ENCODE measurements at regions not wholly inside any gene's neighbourhood (a gene's known extent, or its start where the extent isn't known, plus 50 kb on each side); places are given as distances from the start of the nearest gene placed in this dataset.
"Not testable (repeated sequence)": the region's sequence is repeated elsewhere in the genome, so short reads cannot be mapped to it uniquely, and the experiment has no call there.

- not testable (repeated sequence) for H3K27ac ChIP-seq (ENCODE audit: low read length); H3K4me2 ChIP-seq (ENCODE audit: insufficient read depth, low read length); DNase-seq; H3K4me1 ChIP-seq (ENCODE audit: insufficient read depth, low read length); H3K36me3 ChIP-seq (ENCODE audit: insufficient read depth, low read length); H3K27me3 ChIP-seq (ENCODE audit: insufficient read depth, low read length, poor library complexity); H3K79me2 ChIP-seq (ENCODE audit: insufficient read depth, low read length); H3K4me3 ChIP-seq (ENCODE audit: low read depth in 1 of 2, low read length in 2 of 2); H3K9me3 ChIP-seq (ENCODE audit: insufficient read depth, low read length, severe bottlenecking); H4K20me1 ChIP-seq (ENCODE audit: insufficient read depth, low read length); H2AFZ ChIP-seq (ENCODE audit: low read depth, low read length); H3K9ac ChIP-seq (ENCODE audit: low read depth, low read length)
- 0 out of 3 replicates have a peak, but pooled peaks have one; percentile 44 for ATAC-seq (ENCODE audit: insufficient read depth, low read depth)
These were observed 864.2 kb downstream of the PRIM2 start for GRCh38 chr6:58181557-58182065.

GRCh38 chr6:58185300-58185699, 867.9 kb downstream of the PRIM2 start:
- not testable (repeated sequence) for H3K4me2 ChIP-seq (ENCODE audit: insufficient read depth, low read length); H3K27me3 ChIP-seq (ENCODE audit: insufficient read depth, low read length, poor library complexity); H3K4me3 ChIP-seq (ENCODE audit: low read depth in 1 of 2, low read length in 2 of 2); ATAC-seq (ENCODE audit: insufficient read depth, low read depth); H3K36me3 ChIP-seq (ENCODE audit: insufficient read depth, low read length); DNase-seq; H3K9ac ChIP-seq (ENCODE audit: low read depth, low read length); H3K4me1 ChIP-seq (ENCODE audit: insufficient read depth, low read length); H3K79me2 ChIP-seq (ENCODE audit: insufficient read depth, low read length); H3K9me3 ChIP-seq (ENCODE audit: insufficient read depth, low read length, severe bottlenecking); H3K27ac ChIP-seq (ENCODE audit: low read length); H4K20me1 ChIP-seq (ENCODE audit: insufficient read depth, low read length); H2AFZ ChIP-seq (ENCODE audit: low read depth, low read length)

GRCh38 chr6:58193209-58193608, 875.8 kb downstream of the PRIM2 start:
- not testable (repeated sequence) for H3K27me3 ChIP-seq (ENCODE audit: insufficient read depth, low read length, poor library complexity); ATAC-seq (ENCODE audit: insufficient read depth, low read depth); H3K4me3 ChIP-seq (ENCODE audit: low read depth in 1 of 2, low read length in 2 of 2); H3K9ac ChIP-seq (ENCODE audit: low read depth, low read length); H3K27ac ChIP-seq (ENCODE audit: low read length); H3K79me2 ChIP-seq (ENCODE audit: insufficient read depth, low read length); DNase-seq; H2AFZ ChIP-seq (ENCODE audit: low read depth, low read length); H3K36me3 ChIP-seq (ENCODE audit: insufficient read depth, low read length); H3K9me3 ChIP-seq (ENCODE audit: insufficient read depth, low read length, severe bottlenecking); H3K4me1 ChIP-seq (ENCODE audit: insufficient read depth, low read length); H3K4me2 ChIP-seq (ENCODE audit: insufficient read depth, low read length); H4K20me1 ChIP-seq (ENCODE audit: insufficient read depth, low read length)

- H3K9me3 ChIP-seq (ENCODE audit: insufficient read depth, low read length, severe bottlenecking), result no peaks in the 10 kb centered on the region
- no peak for TF ChIP-seq EZH2 (IDR thresholded peaks at IDR 0.05; ENCODE audit: borderline replicate concordance, low read depth, low read length, severe bottlenecking)
- TF ChIP-seq CTCF (IDR thresholded peaks at IDR 0.05; ENCODE audit: borderline replicate concordance, extremely low read depth, low read length, poor library complexity, severe bottlenecking), result no peak
- DNase-seq (no peak), ATAC-seq (ENCODE audit: insufficient read depth, low read depth) (no peak)
- no peaks in the 10 kb centered on the region for H3K36me3 ChIP-seq (ENCODE audit: insufficient read depth, low read length)
- no peak overlapping the region for H2AFZ ChIP-seq (ENCODE audit: low read depth, low read length)
- H3K27ac ChIP-seq (ENCODE audit: low read length), result no peak overlapping the region
- H3K27me3 ChIP-seq (ENCODE audit: insufficient read depth, low read length, poor library complexity), result no peaks in the 10 kb centered on the region
- H3K4me1 ChIP-seq (ENCODE audit: insufficient read depth, low read length), result no peaks in the 10 kb centered on the region
- no peaks in the 10 kb centered on the region for H3K79me2 ChIP-seq (ENCODE audit: insufficient read depth, low read length)
- no peaks in the 10 kb centered on the region for H4K20me1 ChIP-seq (ENCODE audit: insufficient read depth, low read length)
- H3K4me2 ChIP-seq (ENCODE audit: insufficient read depth, low read length), result no peak overlapping the region
- no peak overlapping the region for H3K9ac ChIP-seq (ENCODE audit: low read depth, low read length)
- H3K4me3 ChIP-seq (ENCODE audit: low read depth in 1 of 2, low read length in 2 of 2), result no peak overlapping the region
These were observed 880.9 kb downstream of the PRIM2 start for GRCh38 chr6:58198301-58198700.

GRCh38 chr6:58237124-58237523, 919.7 kb downstream of the PRIM2 start:
- H3K9ac ChIP-seq (ENCODE audit: low read depth, low read length); ATAC-seq (ENCODE audit: insufficient read depth, low read depth); H3K27ac ChIP-seq (ENCODE audit: low read length); H3K79me2 ChIP-seq (ENCODE audit: insufficient read depth, low read length); H3K36me3 ChIP-seq (ENCODE audit: insufficient read depth, low read length); H2AFZ ChIP-seq (ENCODE audit: low read depth, low read length); H3K4me1 ChIP-seq (ENCODE audit: insufficient read depth, low read length); DNase-seq; H3K4me2 ChIP-seq (ENCODE audit: insufficient read depth, low read length); H4K20me1 ChIP-seq (ENCODE audit: insufficient read depth, low read length); H3K27me3 ChIP-seq (ENCODE audit: insufficient read depth, low read length, poor library complexity); H3K4me3 ChIP-seq (ENCODE audit: low read depth in 1 of 2, low read length in 2 of 2); H3K9me3 ChIP-seq (ENCODE audit: insufficient read depth, low read length, severe bottlenecking): not testable (repeated sequence)

GRCh38 chr6:58238421-58238820, 921.0 kb downstream of the PRIM2 start:
- not testable (repeated sequence) for H2AFZ ChIP-seq (ENCODE audit: low read depth, low read length); H3K27me3 ChIP-seq (ENCODE audit: insufficient read depth, low read length, poor library complexity); H3K4me3 ChIP-seq (ENCODE audit: low read depth in 1 of 2, low read length in 2 of 2); ATAC-seq (ENCODE audit: insufficient read depth, low read depth); H3K79me2 ChIP-seq (ENCODE audit: insufficient read depth, low read length); H3K27ac ChIP-seq (ENCODE audit: low read length); H4K20me1 ChIP-seq (ENCODE audit: insufficient read depth, low read length); H3K9ac ChIP-seq (ENCODE audit: low read depth, low read length); H3K4me2 ChIP-seq (ENCODE audit: insufficient read depth, low read length); H3K4me1 ChIP-seq (ENCODE audit: insufficient read depth, low read length); H3K9me3 ChIP-seq (ENCODE audit: insufficient read depth, low read length, severe bottlenecking); H3K36me3 ChIP-seq (ENCODE audit: insufficient read depth, low read length); DNase-seq

GRCh38 chr6:58257625-58258024, 940.2 kb downstream of the PRIM2 start:
- H3K4me2 ChIP-seq (ENCODE audit: insufficient read depth, low read length); H3K9me3 ChIP-seq (ENCODE audit: insufficient read depth, low read length, severe bottlenecking); H3K27me3 ChIP-seq (ENCODE audit: insufficient read depth, low read length, poor library complexity): not testable (repeated sequence)

More at GRCh38 chr6:58257625-58258024, 940.2 kb downstream of the PRIM2 start:
- H3K36me3 ChIP-seq (ENCODE audit: insufficient read depth, low read length); H3K4me3 ChIP-seq (ENCODE audit: low read depth in 1 of 2, low read length in 2 of 2); H2AFZ ChIP-seq (ENCODE audit: low read depth, low read length); H3K27ac ChIP-seq (ENCODE audit: low read length); H3K9ac ChIP-seq (ENCODE audit: low read depth, low read length); ATAC-seq (ENCODE audit: insufficient read depth, low read depth); H3K79me2 ChIP-seq (ENCODE audit: insufficient read depth, low read length); H3K4me1 ChIP-seq (ENCODE audit: insufficient read depth, low read length); H4K20me1 ChIP-seq (ENCODE audit: insufficient read depth, low read length); DNase-seq: not testable (repeated sequence)

Measured in DND-41 (cell line).